VCaP (cell line): ENCODE measurements at regions not wholly inside any gene's neighbourhood (a gene's known extent, or its start where the extent isn't known, plus 50 kb on each side); places are given as distances from the start of the nearest gene placed in this dataset.
"Not testable (repeated sequence)": the region's sequence is repeated elsewhere in the genome, so short reads cannot be mapped to it uniquely, and the experiment has no call there.

Experiments used
- H3K27ac ChIP-seq: fragments of 450-650 bp; 2 replicates; pipeline ENCODE4 v1.5.1; 2017
- TF ChIP-seq, protein P1 (sequence below): fragments of 450-650 bp; conservative IDR thresholded peaks from 2 replicates; pipeline ENCODE4 v1.5.1; 2017; ENCODE audit warnings: mild to moderate bottlenecking, moderate library complexity

DNA sequence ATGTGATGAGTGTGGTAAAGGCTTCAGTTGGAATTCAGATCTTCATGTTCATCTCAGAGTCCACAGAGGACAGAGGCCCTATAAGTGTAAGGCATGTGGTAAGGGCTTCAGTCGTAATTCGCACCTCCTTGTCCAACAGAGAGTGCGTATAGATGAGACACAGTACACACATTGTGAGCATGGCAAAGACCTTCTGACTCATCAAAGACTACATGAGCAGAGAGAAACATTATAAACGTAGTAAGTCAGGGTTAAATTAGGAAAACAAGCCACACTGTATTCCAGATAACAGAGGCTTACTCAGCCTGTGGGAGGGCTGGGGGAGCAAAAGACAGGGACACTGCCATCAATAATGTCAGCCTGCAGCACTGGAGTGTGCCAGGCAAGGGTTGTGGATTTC, 706.2 kb upstream of the DEFB115 start:
- H3K27ac ChIP-seq, result not testable (repeated sequence)

DNA sequence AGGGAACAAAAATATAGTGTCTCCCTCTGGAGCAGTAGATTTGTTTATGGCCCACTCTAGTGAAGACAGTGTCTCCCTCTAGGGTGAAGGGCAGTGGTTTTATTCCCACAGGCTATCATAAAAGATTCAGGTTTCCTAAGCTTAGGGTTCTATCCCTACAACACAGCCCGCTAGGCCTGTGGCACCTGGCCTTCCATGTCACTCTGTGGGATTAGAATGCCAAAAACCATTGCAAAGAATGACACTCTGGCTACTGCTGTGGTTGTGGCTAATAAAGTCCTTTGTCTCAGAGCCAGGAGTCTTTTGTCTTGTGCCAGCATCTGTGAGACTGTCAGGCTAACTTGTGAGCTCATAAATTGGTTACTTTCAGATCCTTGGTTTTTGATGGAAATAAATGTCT, 700.7 kb upstream of the DEFB115 start:
- H3K27ac ChIP-seq, result not testable (repeated sequence)

DNA sequence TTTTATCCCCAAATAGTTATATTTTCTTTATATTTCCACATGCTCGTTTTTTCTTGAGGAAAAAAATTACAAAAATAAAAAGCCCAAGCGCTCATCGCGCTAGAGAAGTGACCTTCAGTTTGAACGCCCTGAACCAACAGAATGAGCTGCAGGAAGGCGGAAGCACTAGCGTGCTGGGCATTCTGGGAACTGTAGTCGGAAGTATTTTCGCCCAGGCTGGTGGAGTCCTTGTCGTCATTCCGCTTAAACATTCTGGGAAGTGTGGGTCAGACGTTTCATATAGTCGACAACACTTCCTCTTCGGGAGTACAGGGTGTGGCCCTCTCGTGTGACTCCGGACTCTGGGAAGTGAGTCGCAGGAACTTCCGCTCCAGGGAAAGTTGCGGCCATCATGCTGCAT, 692.4 kb upstream of the DEFB115 start:
- H3K27ac ChIP-seq, result not testable (repeated sequence)

DNA sequence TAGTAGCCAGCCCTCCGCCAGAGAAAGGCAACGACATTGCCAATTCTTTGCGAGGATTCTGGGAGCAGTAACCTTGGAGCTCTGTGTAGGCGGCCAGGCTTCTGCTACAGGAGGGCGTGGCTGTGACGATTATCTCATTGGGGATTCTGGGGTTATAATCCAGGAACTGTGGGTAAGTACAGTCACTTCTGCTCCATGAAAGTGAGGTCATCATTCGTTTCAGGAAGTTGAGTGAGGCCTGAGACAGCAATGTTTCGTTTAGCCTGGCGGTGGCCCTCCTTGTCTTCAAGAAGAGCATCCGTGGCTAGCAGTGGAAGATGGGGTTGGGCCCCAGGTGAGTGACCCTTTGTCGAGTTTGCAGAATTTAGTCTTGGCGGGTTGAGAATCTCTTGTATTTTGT, 687.6 kb upstream of the DEFB115 start:
- not testable (repeated sequence) for H3K27ac ChIP-seq

DNA sequence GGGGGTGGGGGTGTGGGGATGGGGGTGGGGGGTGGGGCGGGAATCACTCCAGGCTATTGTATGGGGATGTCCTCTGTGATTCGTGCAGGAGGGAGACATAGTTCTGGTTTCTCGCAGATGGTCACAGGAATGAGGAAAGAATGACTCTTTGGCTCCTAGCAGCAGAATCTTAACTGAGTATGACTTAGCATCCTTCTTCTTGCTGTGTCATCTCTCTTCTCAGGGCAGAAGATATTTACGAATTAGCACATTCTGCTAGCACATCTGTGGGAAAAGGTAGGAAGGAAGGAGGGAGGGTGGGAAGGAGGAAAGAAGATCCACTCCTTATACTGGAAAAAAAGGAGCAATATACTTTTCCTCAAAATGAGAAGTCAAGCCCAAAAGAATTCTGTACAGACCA, 686.8 kb upstream of the DEFB115 start:
- not testable (repeated sequence) for H3K27ac ChIP-seq

DNA sequence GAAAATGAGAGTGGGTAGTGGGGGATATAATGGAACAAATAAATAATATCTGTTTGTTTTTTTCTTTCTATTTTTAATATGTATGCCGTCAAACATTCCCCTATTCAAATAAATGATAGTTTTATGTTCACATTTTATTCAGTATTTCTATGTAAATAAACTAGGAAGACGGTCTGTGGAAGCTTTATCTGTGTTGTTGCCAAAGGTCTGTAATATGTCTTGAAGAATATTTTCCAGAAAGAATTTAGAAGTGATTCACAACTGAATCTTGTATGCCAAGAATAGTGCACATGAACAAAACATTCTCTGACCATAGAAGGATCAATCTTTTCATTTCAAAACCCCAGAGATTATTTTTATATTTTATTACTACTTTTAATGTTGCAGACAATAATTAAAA, 683.1 kb upstream of the DEFB115 start:
- H3K27ac ChIP-seq, result not testable (repeated sequence)

DNA sequence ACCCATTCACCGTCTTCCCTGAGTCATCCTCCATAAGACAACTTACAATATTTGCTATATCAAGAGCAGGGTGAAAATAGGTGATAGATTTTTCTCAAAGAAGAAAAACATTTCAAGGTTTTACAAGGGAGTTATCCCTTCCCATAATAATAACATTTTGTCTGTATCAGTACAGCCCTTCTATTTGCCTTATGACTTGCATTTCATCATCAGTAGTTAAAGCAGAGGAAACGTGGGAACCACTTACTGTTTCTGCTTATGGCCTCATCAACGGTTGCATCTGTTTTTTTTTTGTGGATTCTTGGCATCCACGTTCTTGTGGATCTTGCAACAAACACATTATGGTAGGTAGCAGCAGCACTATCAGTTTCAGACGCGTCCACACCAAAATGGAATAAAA, 678.4 kb upstream of the DEFB115 start:
- H3K27ac ChIP-seq, result not testable (repeated sequence)

DNA sequence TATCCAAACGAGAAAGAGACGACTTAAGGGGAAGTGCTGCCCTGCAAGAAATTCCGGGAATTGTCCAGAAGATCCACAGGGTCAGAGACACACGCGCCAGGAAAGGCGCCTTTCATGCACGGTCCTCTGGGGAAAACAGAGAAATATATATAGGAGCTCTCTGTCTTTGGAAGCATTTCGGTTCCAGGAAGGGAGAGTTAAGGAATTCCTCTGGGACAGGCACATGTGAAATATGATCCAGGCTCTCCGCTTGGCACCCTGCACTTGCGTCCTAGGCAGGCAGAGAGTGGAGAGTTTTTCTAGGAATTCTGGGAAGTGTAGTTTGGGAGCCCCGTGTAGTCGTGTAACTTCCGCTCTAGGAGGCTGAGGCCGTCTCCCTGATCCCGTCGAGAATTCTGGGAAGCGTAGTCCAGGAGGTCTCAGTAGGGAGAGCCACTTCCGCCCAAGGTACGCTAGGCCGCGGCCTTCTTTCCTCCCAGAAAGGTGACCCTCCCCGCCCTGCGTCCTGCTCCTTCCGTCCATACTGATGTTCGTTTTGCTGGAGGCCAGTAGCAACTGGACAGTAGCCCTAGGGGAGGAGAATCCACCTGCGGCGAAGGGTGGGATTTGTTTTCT, 677.5 kb upstream of the DEFB115 start:
- H3K27ac ChIP-seq, result not testable (repeated sequence)

DNA sequence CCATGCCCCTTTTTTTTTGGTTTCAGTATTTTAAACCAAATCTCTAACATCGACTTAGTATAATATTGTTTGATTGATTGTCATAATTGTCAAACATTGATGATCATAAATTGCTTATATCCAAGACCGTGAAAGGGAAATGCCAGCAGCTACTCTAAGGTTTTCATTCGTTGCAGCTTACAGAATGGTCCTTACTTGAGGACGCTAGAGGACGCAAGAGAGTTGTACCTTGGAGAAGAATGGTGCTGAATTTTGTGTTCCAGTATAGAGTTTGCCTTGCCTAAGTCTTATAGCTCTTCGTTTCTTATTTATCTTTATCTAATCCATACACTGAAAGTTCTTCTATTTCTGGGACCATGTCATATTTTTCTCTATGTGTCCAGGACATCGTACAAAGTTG, 675.6 kb upstream of the DEFB115 start:
- not testable (repeated sequence) for H3K27ac ChIP-seq

DNA sequence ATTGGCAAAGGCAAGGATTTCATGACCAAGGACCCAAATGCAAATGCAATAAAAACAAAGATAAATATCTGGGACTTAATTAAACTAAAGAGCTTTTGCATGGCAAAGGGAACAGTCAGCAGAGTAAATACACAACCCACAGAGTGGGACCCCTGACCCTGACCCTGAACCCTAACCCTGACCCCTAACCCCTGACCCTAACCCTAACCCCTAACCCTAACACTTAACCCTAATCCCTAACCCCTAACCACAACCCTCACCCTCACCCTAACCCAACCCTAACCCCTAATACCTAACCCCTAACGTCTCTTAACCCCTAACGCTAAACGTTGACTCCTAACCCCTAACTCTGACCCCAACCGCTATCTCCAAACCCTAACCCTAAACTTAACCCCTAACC, 673.1 kb upstream of the DEFB115 start:
- not testable (repeated sequence) for H3K27ac ChIP-seq

DNA sequence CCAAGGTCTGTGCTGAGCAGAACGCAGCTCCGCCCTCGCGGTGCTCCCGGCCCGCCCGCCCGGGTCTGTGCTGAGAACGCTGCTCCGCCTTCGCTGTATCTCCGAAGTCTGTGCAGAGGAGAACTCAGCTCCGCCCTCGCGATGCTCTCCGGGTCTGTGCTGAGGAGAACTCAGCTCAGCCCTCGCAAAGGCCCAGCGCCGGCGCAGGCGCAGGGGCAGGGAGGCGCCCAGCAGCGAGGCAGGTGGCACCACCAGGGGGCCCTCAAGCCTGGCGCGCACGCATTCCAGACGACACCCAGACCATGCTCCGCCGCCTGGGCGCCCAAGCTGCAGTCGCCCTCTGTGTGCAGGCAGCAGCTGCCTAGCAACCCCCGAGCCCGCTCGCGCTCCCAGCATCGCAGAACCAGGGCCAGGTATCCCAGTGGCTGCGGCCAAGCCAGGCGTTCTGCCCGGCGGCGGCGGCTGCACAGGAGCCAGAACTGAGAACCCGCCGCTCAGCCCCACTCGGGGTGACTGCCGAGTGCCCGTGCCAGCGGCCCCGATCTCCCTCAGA, 672.1 kb upstream of the DEFB115 start:
- H3K27ac ChIP-seq, result not testable (repeated sequence)

DNA sequence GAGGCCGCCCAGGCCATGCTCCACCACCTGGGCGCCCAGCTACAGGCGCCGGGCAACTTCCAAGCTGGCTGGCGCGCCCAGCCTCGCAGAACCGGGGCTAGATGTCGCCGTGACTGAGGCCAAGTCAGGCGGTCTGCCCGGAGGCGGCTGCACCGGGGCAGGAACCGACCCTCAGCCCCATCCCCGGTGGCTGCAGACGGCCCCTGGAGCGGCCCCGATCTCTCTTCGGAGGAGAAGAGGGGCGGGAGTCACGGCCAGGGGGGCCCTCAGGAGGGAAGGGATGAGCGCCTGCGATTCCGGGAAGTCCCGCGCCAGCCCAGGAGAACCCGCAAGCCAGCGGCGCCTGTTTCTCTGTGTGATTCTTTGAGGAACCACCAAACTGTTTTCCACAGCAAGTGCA, 671.3 kb upstream of the DEFB115 start:
- not testable (repeated sequence) for H3K27ac ChIP-seq

More for the DNA sequence above, 672.1 kb upstream of the DEFB115 start:
- TF ChIP-seq, protein P1, sequence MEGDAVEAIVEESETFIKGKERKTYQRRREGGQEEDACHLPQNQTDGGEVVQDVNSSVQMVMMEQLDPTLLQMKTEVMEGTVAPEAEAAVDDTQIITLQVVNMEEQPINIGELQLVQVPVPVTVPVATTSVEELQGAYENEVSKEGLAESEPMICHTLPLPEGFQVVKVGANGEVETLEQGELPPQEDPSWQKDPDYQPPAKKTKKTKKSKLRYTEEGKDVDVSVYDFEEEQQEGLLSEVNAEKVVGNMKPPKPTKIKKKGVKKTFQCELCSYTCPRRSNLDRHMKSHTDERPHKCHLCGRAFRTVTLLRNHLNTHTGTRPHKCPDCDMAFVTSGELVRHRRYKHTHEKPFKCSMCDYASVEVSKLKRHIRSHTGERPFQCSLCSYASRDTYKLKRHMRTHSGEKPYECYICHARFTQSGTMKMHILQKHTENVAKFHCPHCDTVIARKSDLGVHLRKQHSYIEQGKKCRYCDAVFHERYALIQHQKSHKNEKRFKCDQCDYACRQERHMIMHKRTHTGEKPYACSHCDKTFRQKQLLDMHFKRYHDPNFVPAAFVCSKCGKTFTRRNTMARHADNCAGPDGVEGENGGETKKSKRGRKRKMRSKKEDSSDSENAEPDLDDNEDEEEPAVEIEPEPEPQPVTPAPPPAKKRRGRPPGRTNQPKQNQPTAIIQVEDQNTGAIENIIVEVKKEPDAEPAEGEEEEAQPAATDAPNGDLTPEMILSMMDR, result peak; percentile 72

DNA sequence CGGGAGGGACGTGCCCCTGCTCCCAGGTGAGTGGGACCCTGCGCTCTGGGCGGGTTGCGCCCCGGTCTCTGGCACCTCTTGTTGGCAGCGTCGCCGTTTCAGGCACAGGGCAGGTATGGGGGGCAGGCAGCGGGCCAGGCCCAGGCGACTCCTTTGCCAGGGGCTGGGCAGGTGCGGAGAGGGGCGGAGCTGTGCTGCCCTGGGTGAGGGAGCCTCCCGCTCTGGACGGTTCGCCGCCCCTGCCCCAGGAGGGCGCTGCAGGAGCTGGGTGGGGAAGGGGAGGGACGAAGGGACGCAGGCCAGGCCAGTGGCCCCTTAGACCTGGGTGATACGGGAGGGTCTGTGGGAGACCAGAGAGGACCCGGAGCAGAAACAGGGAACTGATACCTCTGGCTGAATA, 663.9 kb upstream of the DEFB115 start:
- TF ChIP-seq, protein P1, result no peak
- no peak overlapping the region for H3K27ac ChIP-seq

DNA sequence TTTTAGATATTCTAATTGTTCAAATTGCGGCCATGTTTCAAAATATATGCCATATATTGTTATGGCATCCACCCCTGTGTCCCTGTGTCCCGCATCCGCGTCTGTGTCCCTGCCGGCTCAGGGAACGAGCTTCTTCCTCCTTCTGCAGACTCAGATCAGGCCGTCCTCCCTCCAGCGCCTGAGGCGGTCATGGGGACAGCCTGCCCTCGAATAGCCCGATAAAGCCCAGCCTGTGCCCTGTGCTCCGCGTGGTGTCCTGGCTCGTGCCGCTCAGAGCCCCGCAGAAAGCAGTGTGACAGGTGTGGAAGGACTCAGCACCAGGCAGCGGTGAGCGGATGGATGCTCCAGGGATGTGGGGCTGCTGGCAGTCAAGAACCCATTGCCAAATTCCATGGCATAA, 663.4 kb upstream of the DEFB115 start:
- no peak overlapping the region for H3K27ac ChIP-seq
- TF ChIP-seq, protein P1, result no peak
